HG02885 (cell line): ENCODE measurements at regions not wholly inside any gene's neighbourhood (a gene's known extent, or its start where the extent isn't known, plus 50 kb on each side); places are given as distances from the start of the nearest gene placed in this dataset.

Experiments used
- ATAC-seq: cut with Tn5 transposase; IDR thresholded peaks from one replicate; pipeline ENCODE4 v1.9.1; 2021; ENCODE audit warnings: mild to moderate bottlenecking; ENCODE audit not compliant: unreplicated experiment, poor library complexity

- no peak for ATAC-seq
These were observed 456.7 kb upstream of the HS6ST1 start for GRCh38 chr2:128775217-128775913.

GRCh38 chr2:128775914-128776285 lies 457.2 kb upstream of the HS6ST1 start:
- no peak for ATAC-seq

GRCh38 chr2:128776461-128777195 lies 458.0 kb upstream of the HS6ST1 start:
- ATAC-seq, result no peak

- no peak for ATAC-seq
These were observed 458.7 kb upstream of the HS6ST1 start for GRCh38 chr2:128777196-128778035.

- no peak for ATAC-seq
These were observed 460.2 kb upstream of the HS6ST1 start for GRCh38 chr2:128778843-128779242.

- ATAC-seq, result no peak
These were observed 460.8 kb upstream of the HS6ST1 start for GRCh38 chr2:128779301-128780095.

- ATAC-seq, result no peak
These were observed 461.9 kb upstream of the HS6ST1 start for GRCh38 chr2:128780434-128781080.

GRCh38 chr2:128781166-128781565 lies 462.5 kb upstream of the HS6ST1 start:
- ATAC-seq, result no peak

GRCh38 chr2:128781585-128782385 lies 463.1 kb upstream of the HS6ST1 start:
- ATAC-seq, result no peak

- ATAC-seq, result no peak
These were observed 463.9 kb upstream of the HS6ST1 start for GRCh38 chr2:128782411-128783192.

- ATAC-seq, result no peak
These were observed 464.6 kb upstream of the HS6ST1 start for GRCh38 chr2:128783193-128783671.

- ATAC-seq, result no peak
These were observed 465.2 kb upstream of the HS6ST1 start for GRCh38 chr2:128783896-128784295.

- no peak for ATAC-seq
These were observed 466.1 kb upstream of the HS6ST1 start for GRCh38 chr2:128784626-128785306.

- ATAC-seq, result no peak
These were observed 467.6 kb upstream of the HS6ST1 start for GRCh38 chr2:128786316-128786715.

- ATAC-seq, result no peak
These were observed 468.2 kb upstream of the HS6ST1 start for GRCh38 chr2:128786741-128787478.

GRCh38 chr2:128787616-128788015 lies 468.9 kb upstream of the HS6ST1 start:
- ATAC-seq, result no peak
